HL-60 (cell line): ENCODE measurements at regions not wholly inside any gene's neighbourhood (a gene's known extent, or its start where the extent isn't known, plus 50 kb on each side); places are given as distances from the start of the nearest gene placed in this dataset.

Source experiments
- DNase-seq, 2 experiments: peaks; one replicate each; pipeline ENCODE4 v3.0.0-alpha.2; 2010 to 2020; ENCODE audit warnings: low read depth in 1 of 2, low spot score in 1 of 2
- H3K27ac ChIP-seq: fragments of 250-450 bp; sonication (Bioruptor Pico); replicated peaks from 2 replicates; pipeline ENCODE4 v1.5.1; 2020; ENCODE audit warnings: mild to moderate bottlenecking, moderate library complexity
- H3K27me3 ChIP-seq: fragments of 250-450 bp; sonication (Bioruptor Pico); 2 replicates; pipeline ENCODE4 v1.5.1; 2021; ENCODE audit warnings: mild to moderate bottlenecking, moderate library complexity; ENCODE audit not compliant: insufficient read depth, poor library complexity, severe bottlenecking
- H3K4me3 ChIP-seq: replicated peaks from 2 replicates; pipeline ENCODE4 v1.5.1; 2011; ENCODE audit warnings: mild to moderate bottlenecking, control low read depth, low read length; ENCODE audit not compliant: insufficient read depth
- CTCF ChIP-seq: IDR thresholded peaks from one replicate; pipeline ENCODE4 v1.5.1; 2011; ENCODE audit warnings: low read length, control low read depth, inconsistent platforms; ENCODE audit not compliant: insufficient read depth
- GABPA ChIP-seq: IDR thresholded peaks from 2 replicates; pipeline ENCODE4 v1.6.1; 2012; ENCODE audit warnings: low read depth
- POLR2AphosphoS5 ChIP-seq: IDR thresholded peaks from 2 replicates; pipeline ENCODE4 v1.6.1; 2012; ENCODE audit warnings: low read depth
- REST ChIP-seq: IDR thresholded peaks from 2 replicates; pipeline ENCODE4 v1.6.1; 2012; ENCODE audit warnings: low read depth; ENCODE audit not compliant: insufficient replicate concordance
- SPI1 ChIP-seq: IDR thresholded peaks from 2 replicates; pipeline ENCODE4 v1.6.1; 2012; ENCODE audit warnings: low read depth, mild to moderate bottlenecking, borderline replicate concordance

DNA sequence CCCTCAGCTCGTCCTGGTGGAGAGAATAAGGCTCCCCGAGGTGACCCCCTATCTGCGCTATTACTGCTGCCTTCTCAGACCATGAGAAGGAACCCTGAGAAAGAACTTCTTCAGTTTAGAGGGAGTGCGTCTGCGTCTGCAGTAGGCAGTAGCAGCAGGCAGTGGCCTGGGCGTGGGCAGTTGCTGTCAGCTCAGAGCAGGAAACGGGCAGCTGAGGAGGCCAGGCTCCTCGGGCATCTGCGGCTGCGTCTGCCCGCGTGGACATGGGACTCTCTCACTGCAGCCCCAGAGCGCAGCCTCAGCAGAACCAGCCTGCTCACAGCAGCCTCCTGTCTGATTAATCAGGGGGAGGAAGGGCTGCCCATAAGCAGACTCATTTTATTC lies 49.8 kb upstream of the FCN1 start:
- Histone ChIP-seq H3K4me3 (no peak overlapping the region), H3K27me3 (no peaks in the 10 kb centered on the region), H3K27ac (no peak overlapping the region)
- no peak for TF ChIP-seq CTCF
- TF ChIP-seq GABPA: no peak
- no peak for TF ChIP-seq SPI1
- TF ChIP-seq POLR2AphosphoS5: no peak
- TF ChIP-seq REST: no peak
- DNase-seq: no peak

GRCh38 chr9:134968011-134968822 lies 50.5 kb upstream of the FCN1 start:
- no peak overlapping the region for H3K4me3 ChIP-seq
- no peak for DNase-seq
- no peak for TF ChIP-seq SPI1
- TF ChIP-seq GABPA: no peak
- no peak for TF ChIP-seq POLR2AphosphoS5
- TF ChIP-seq CTCF: no peak
- TF ChIP-seq REST: no peak
- peaks cover 5% of the 10 kb centered on the region for H3K27me3 ChIP-seq
- no peak overlapping the region for H3K27ac ChIP-seq

GRCh38 chr9:134968823-134969090 lies 51.0 kb upstream of the FCN1 start:
- Histone ChIP-seq H3K27ac (no peak overlapping the region), H3K4me3 (no peak overlapping the region), H3K27me3 (peaks cover 7% of the 10 kb centered on the region)
- TF ChIP-seq CTCF (no peak), SPI1 (no peak), REST (no peak), POLR2AphosphoS5 (no peak), GABPA (no peak)
- DNase-seq: no peak
